ENCODE measurements at regions not wholly inside any gene's neighbourhood (a gene's known extent, or its start where the extent isn't known, plus 50 kb on each side); places are given as distances from the start of the nearest gene placed in this dataset.

DNA sequence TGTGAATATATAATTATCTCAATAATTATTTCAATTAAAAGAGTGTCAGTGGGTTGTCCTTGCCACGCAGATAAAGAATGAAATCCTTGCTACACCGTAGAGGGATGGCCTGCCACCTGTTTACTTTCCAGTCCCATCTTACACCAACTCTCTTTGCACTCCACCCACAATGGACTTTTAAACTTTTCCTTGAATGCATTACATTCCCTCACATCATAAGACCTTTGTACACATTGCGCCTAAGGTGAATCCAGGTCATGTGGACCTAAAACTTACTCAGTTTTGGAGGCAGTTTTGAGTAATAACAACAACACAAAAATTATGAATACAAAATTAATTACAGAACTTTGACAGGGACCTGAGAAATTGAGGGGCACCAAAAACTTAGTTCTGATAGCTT, 78.7 kb upstream of the PDE5A start (continued):
- TF ChIP-seq, protein P1, sequence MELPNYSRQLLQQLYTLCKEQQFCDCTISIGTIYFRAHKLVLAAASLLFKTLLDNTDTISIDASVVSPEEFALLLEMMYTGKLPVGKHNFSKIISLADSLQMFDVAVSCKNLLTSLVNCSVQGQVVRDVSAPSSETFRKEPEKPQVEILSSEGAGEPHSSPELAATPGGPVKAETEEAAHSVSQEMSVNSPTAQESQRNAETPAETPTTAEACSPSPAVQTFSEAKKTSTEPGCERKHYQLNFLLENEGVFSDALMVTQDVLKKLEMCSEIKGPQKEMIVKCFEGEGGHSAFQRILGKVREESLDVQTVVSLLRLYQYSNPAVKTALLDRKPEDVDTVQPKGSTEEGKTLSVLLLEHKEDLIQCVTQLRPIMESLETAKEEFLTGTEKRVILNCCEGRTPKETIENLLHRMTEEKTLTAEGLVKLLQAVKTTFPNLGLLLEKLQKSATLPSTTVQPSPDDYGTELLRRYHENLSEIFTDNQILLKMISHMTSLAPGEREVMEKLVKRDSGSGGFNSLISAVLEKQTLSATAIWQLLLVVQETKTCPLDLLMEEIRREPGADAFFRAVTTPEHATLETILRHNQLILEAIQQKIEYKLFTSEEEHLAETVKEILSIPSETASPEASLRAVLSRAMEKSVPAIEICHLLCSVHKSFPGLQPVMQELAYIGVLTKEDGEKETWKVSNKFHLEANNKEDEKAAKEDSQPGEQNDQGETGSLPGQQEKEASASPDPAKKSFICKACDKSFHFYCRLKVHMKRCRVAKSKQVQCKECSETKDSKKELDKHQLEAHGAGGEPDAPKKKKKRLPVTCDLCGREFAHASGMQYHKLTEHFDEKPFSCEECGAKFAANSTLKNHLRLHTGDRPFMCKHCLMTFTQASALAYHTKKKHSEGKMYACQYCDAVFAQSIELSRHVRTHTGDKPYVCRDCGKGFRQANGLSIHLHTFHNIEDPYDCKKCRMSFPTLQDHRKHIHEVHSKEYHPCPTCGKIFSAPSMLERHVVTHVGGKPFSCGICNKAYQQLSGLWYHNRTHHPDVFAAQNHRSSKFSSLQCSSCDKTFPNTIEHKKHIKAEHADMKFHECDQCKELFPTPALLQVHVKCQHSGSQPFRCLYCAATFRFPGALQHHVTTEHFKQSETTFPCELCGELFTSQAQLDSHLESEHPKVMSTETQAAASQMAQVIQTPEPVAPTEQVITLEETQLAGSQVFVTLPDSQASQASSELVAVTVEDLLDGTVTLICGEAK (IDR thresholded peaks at IDR 0.05), result no peak
- TF ChIP-seq, protein P1 (CRISPR knock-in tag; IDR thresholded peaks at IDR 0.05), result no peak; the same call in 1 of the 2 replicates
- no peak for TF ChIP-seq GABPA (IDR thresholded peaks at IDR 0.05; ENCODE audit: low read depth, low read length)
- TF ChIP-seq GABPA (CRISPR knock-in tag; IDR thresholded peaks at IDR 0.05; ENCODE audit: low read depth), result no peak
- TF ChIP-seq, protein P2, sequence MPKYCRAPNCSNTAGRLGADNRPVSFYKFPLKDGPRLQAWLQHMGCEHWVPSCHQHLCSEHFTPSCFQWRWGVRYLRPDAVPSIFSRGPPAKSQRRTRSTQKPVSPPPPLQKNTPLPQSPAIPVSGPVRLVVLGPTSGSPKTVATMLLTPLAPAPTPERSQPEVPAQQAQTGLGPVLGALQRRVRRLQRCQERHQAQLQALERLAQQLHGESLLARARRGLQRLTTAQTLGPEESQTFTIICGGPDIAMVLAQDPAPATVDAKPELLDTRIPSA (CRISPR knock-in tag; IDR thresholded peaks at IDR 0.05; ENCODE audit: borderline replicate concordance), result no peak
- TF ChIP-seq ISL2 (CRISPR knock-in tag; IDR thresholded peaks at IDR 0.05), result peak; percentile 64; the same call in 1 of the 2 replicates
- no peak for TF ChIP-seq ZSCAN29 (CRISPR knock-in tag; conservative IDR thresholded peaks at IDR 0.05)
- TF ChIP-seq, protein P3, sequence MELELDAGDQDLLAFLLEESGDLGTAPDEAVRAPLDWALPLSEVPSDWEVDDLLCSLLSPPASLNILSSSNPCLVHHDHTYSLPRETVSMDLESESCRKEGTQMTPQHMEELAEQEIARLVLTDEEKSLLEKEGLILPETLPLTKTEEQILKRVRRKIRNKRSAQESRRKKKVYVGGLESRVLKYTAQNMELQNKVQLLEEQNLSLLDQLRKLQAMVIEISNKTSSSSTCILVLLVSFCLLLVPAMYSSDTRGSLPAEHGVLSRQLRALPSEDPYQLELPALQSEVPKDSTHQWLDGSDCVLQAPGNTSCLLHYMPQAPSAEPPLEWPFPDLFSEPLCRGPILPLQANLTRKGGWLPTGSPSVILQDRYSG (CRISPR knock-in tag; IDR thresholded peaks at IDR 0.05), result no peak
- peak; percentile 68 for TF ChIP-seq CREM (IDR thresholded peaks at IDR 0.05)
- no peak for TF ChIP-seq CREM (CRISPR knock-in tag; IDR thresholded peaks at IDR 0.05)
- no peak for TF ChIP-seq SRF (IDR thresholded peaks at IDR 0.05; ENCODE audit: low read depth, low read length)
- no peak for TF ChIP-seq ZNF44 (CRISPR knock-in tag; IDR thresholded peaks at IDR 0.05)
- TF ChIP-seq ZNF577 (CRISPR knock-in tag; IDR thresholded peaks at IDR 0.05; ENCODE audit: borderline replicate concordance, low read depth), result no peak
- TF ChIP-seq, protein P4, sequence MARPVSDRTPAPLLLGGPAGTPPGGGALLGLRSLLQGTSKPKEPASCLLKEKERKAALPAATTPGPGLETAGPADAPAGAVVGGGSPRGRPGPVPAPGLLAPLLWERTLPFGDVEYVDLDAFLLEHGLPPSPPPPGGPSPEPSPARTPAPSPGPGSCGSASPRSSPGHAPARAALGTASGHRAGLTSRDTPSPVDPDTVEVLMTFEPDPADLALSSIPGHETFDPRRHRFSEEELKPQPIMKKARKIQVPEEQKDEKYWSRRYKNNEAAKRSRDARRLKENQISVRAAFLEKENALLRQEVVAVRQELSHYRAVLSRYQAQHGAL (CRISPR knock-in tag; IDR thresholded peaks at IDR 0.05; ENCODE audit: not compliant biosample characterization), result no peak
- no peak for TF ChIP-seq ARNTL (CRISPR knock-in tag; IDR thresholded peaks at IDR 0.05)
- TF ChIP-seq, protein P5, sequence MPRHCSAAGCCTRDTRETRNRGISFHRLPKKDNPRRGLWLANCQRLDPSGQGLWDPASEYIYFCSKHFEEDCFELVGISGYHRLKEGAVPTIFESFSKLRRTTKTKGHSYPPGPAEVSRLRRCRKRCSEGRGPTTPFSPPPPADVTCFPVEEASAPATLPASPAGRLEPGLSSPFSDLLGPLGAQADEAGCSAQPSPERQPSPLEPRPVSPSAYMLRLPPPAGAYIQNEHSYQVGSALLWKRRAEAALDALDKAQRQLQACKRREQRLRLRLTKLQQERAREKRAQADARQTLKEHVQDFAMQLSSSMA (CRISPR knock-in tag; IDR thresholded peaks at IDR 0.05), result no peak
- TF ChIP-seq, protein P6, sequence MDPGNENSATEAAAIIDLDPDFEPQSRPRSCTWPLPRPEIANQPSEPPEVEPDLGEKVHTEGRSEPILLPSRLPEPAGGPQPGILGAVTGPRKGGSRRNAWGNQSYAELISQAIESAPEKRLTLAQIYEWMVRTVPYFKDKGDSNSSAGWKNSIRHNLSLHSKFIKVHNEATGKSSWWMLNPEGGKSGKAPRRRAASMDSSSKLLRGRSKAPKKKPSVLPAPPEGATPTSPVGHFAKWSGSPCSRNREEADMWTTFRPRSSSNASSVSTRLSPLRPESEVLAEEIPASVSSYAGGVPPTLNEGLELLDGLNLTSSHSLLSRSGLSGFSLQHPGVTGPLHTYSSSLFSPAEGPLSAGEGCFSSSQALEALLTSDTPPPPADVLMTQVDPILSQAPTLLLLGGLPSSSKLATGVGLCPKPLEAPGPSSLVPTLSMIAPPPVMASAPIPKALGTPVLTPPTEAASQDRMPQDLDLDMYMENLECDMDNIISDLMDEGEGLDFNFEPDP (CRISPR knock-in tag; conservative IDR thresholded peaks at IDR 0.05), result no peak
